Nephron progenitor cell (in vitro differentiated cells): ENCODE measurements at regions not wholly inside any gene's neighbourhood (a gene's known extent, or its start where the extent isn't known, plus 50 kb on each side); places are given as distances from the start of the nearest gene placed in this dataset.

Source experiments
- DNase-seq: peaks from one replicate; pipeline ENCODE4 v3.0.0; 2021
- H3K27ac Mint-ChIP-seq: 2 replicates; pipeline ENCODE4 v1.8.0; 2021; ENCODE audit warnings: mild to moderate bottlenecking, moderate library complexity, mixed read lengths
- H3K27me3 Mint-ChIP-seq: 2 replicates; pipeline ENCODE4 v1.8.0; 2021; ENCODE audit warnings: mild to moderate bottlenecking, low read depth, mixed read lengths; ENCODE audit not compliant: poor library complexity
- H3K36me3 Mint-ChIP-seq: 2 replicates; pipeline ENCODE4 v1.8.0; 2021; ENCODE audit warnings: low read depth, mixed read lengths
- H3K4me1 Mint-ChIP-seq: 2 replicates; pipeline ENCODE4 v1.8.0; 2021; ENCODE audit warnings: mixed read lengths
- H3K4me3 Mint-ChIP-seq: 2 replicates; pipeline ENCODE4 v1.8.0; 2021; ENCODE audit warnings: mild to moderate bottlenecking, moderate library complexity, mixed read lengths
- H3K9me3 Mint-ChIP-seq: 2 replicates; pipeline ENCODE4 v1.8.0; 2021; ENCODE audit warnings: mild to moderate bottlenecking, moderate library complexity, mixed read lengths
- TF ChIP-seq, protein P1 (sequence below): fragments of 200-600 bp; sonication (generic); IDR thresholded peaks from 2 replicates; pipeline ENCODE4 v1.5.0; 2021; ENCODE audit warnings: antibody characterized with exemption

DNA sequence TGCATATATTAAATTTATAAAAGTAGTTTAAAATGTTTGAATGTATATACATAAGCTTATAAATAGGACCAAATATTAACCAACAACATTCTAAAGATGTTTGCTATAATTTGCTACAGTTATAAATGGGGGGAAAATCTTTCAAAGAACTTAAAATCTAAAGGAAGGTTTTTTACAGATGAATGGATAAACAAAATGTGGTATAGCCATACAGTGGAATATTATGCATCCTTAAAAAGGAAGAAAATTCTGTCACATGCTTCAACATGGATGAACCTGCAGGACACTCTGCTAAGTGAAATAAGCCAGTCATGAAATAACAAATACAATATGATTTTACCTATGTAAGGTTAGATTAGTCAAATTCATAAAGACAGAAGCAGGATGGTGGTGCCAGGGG, 75.8 kb downstream of the TMEM17 start:
- no peak for DNase-seq
- no peaks in the 10 kb centered on the region for H3K36me3 Mint-ChIP-seq
- H3K27me3 Mint-ChIP-seq, result peaks cover 18% of the 10 kb centered on the region
- TF ChIP-seq, protein P1, sequence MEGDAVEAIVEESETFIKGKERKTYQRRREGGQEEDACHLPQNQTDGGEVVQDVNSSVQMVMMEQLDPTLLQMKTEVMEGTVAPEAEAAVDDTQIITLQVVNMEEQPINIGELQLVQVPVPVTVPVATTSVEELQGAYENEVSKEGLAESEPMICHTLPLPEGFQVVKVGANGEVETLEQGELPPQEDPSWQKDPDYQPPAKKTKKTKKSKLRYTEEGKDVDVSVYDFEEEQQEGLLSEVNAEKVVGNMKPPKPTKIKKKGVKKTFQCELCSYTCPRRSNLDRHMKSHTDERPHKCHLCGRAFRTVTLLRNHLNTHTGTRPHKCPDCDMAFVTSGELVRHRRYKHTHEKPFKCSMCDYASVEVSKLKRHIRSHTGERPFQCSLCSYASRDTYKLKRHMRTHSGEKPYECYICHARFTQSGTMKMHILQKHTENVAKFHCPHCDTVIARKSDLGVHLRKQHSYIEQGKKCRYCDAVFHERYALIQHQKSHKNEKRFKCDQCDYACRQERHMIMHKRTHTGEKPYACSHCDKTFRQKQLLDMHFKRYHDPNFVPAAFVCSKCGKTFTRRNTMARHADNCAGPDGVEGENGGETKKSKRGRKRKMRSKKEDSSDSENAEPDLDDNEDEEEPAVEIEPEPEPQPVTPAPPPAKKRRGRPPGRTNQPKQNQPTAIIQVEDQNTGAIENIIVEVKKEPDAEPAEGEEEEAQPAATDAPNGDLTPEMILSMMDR, result no peak
- peaks cover 5% of the 10 kb centered on the region for H3K9me3 Mint-ChIP-seq
- H3K4me1 Mint-ChIP-seq, result peaks cover 8% of the 10 kb centered on the region
- no peak overlapping the region for H3K4me3 Mint-ChIP-seq
- no peak overlapping the region for H3K27ac Mint-ChIP-seq

DNA sequence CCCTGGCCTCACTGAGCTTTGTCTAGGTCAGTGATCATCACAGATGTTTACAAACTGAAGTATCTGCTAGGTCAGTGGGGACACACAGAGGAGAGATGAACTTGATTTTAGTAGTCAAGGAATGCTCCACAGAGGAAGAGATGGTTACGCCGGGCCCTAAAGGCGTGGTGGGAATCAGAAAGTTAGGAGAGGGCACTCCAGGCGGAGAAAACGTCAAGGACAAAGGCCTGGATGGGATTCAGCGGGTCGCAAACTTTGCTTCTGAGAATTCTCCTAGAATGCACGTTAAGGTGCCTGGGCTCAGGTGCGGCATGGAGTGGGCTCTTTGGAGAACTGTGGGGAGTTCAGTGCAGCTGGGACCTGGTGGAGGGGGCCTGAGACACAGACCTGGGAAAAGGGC, 78.8 kb downstream of the TMEM17 start:
- no peak for DNase-seq
- Mint-ChIP-seq H3K4me1 (peaks cover 8% of the 10 kb centered on the region), H3K27me3 (peaks cover 9% of the 10 kb centered on the region), H3K4me3 (no peak overlapping the region), H3K27ac (no peak overlapping the region), H3K36me3 (no peaks in the 10 kb centered on the region), H3K9me3 (peaks cover 5% of the 10 kb centered on the region)
- TF ChIP-seq, protein P1, result no peak

DNA sequence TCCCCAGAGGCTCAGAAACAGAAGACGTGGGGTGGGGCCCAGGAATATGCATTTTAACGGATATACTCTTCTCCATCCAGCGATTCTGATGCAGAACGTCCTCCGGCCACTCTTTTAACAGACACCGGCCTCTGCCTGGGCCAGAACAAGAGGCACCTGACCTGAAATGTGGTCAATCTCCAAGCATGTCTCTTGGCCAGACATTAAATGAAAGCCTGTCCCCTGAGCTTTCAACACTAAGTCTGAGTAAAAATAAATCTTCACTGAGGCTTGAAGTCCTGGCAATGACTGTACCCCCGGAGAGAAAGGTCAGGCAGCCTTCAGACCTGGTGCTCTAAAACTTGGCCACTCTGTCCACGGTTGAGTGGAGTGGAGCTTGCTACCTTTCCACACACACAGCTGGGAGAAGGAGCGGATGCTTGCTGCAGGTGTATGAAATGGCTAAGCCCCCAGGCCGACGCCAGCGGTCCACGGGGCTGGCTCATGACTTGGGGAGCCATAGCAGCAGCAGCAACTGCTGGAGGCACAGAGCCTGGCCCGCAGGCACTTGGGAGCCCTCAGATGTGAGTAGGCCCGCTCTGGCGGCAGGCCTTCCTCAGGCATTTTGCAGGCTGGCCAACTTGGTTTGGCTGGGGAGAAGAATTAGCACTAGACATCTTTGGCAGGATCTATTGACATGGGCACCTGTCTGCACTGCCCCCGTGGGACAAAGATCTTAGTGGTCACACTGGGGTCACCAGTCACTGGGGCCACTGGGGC, 79.7 kb downstream of the TMEM17 start:
- no peak overlapping the region for H3K27ac Mint-ChIP-seq
- peaks cover 12% of the 10 kb centered on the region for H3K9me3 Mint-ChIP-seq
- TF ChIP-seq, protein P1, result no peak

DNA sequence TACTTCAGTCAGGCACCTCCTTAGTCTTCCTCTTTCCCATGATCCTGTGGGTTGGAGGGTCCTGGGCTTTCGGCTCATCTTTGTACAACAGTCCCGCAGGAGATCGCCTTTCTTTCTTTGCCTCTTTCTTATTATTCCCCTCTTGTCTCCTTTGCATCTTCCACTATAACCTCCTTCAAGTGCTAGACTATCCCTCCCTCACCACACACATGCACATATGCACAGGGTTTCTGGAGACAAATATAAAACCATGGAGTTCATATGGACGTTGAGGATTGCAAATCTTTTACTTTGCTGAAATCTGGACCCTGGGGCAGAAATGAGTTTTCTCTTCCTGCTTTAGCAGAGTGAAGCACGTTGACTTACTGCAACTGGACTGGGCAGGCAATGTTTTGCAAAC, 80.3 kb downstream of the TMEM17 start:
- TF ChIP-seq, protein P1, result no peak
- H3K27me3 Mint-ChIP-seq, result peaks cover 5% of the 10 kb centered on the region
- H3K27ac Mint-ChIP-seq, result peak overlapping the region; percentile 3
- H3K4me1 Mint-ChIP-seq, result peaks cover 8% of the 10 kb centered on the region
- no peaks in the 10 kb centered on the region for H3K36me3 Mint-ChIP-seq
- DNase-seq, result no peak
- H3K9me3 Mint-ChIP-seq, result peaks cover 18% of the 10 kb centered on the region
- no peak overlapping the region for H3K4me3 Mint-ChIP-seq

More for the DNA sequence above, 79.7 kb downstream of the TMEM17 start:
- H3K4me3 Mint-ChIP-seq, result no peak overlapping the region
- peaks cover 9% of the 10 kb centered on the region for H3K27me3 Mint-ChIP-seq
- H3K4me1 Mint-ChIP-seq, result peaks cover 8% of the 10 kb centered on the region
- no peak for DNase-seq
- no peaks in the 10 kb centered on the region for H3K36me3 Mint-ChIP-seq

DNA sequence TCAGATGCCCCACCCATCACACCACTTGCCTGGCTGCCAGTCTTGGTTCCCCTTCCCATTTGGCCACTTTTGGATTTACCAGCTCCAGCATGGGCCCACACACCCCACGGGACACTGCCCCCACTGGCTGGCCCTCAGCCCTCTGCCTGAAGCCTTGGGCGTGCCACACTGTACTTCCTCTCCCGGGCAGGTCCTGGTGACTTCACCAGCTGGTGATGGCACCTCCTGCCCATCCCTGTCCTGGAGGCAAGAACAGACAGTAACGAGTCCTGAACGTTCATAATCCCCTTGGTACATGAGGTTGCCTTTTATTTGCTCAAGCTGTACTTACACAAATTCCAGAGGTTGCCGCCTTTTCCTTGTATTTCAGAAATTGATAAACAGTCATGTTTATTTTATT, 81.1 kb downstream of the TMEM17 start:
- Mint-ChIP-seq H3K4me3 (no peak overlapping the region), H3K4me1 (peaks cover 8% of the 10 kb centered on the region), H3K27me3 (peaks cover 5% of the 10 kb centered on the region), H3K9me3 (peaks cover 20% of the 10 kb centered on the region), H3K27ac (no peak overlapping the region), H3K36me3 (no peaks in the 10 kb centered on the region)
- no peak for DNase-seq
- TF ChIP-seq, protein P1, result no peak

DNA sequence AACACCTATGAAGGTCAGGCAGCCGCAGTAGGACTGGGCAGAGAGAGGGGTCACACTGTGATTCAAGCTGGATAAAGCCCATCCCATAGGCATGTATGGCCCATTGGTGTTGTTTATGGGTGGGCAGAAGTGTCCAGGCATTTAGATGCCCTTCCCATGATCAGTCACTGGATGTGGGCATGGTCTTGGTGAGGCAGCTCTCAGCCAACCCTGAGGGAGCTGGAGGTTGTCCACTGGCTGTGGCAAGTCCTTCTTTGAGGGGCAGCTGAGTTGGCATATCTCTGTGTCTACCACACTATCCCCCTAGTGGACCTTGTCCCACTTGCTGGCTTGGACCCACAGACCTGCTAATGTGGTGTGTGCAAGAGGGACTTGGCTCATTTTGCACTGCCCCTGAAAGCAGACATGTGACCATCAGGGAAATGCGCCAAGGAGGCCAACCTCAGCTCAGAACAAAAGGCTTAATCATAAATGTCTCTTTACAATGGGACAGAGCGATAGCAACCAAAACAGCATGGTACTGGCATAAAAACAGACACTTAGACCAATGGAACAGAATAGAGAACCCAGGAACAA, 82.0 kb downstream of the TMEM17 start:
- DNase-seq, result no peak
- peaks cover 29% of the 10 kb centered on the region for H3K9me3 Mint-ChIP-seq
- H3K36me3 Mint-ChIP-seq, result no peaks in the 10 kb centered on the region
- TF ChIP-seq, protein P1, result no peak
- no peak overlapping the region for H3K27ac Mint-ChIP-seq
- peaks cover 8% of the 10 kb centered on the region for H3K4me1 Mint-ChIP-seq
- no peak overlapping the region for H3K4me3 Mint-ChIP-seq
- H3K27me3 Mint-ChIP-seq, result peaks cover 5% of the 10 kb centered on the region
